SKM-1 (cell line): ENCODE measurements at regions not wholly inside any gene's neighbourhood (a gene's known extent, or its start where the extent isn't known, plus 50 kb on each side); places are given as distances from the start of the nearest gene placed in this dataset.
"Not testable (repeated sequence)": the region's sequence is repeated elsewhere in the genome, so short reads cannot be mapped to it uniquely, and the experiment has no call there.

ENCODE experiments used
- DNase-seq: peaks from one replicate; lab custom pipeline; 2025; ENCODE audit not compliant: unreplicated experiment; lab: John Stamatoyannopoulos, UW

DNA sequence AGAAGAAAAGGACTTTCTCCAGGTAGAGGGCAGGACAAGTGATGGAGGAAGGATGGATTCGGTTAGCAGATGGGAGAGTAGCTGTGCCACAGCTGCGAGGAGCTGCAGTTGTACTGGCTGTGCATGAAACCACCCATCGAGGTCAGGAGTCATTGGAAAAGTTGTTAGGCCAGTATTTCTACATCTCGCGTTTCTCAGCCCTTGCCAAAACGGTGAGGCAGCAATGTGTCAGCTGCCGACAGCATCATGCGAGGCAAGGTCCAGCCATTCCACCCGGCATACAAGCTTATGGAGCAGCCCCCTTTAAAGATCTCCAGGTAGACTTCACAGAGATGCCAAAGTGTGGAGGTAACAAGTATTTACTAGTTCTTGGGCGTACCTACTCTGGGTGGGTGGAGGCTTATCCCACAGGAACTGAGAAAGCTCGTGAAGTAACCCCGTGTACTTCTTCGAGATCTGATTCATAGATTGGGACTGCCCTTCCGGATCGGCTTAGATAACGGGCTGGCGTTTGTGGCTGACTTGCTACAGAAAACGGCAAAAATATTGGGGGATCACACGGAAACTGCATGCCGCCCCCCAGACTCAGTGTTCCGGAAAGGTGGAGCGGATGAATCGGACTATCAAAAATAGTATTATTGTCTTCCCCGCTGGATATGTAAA, 105.0 kb upstream of the HMX1 start:
- DNase-seq = not testable (repeated sequence)

DNA sequence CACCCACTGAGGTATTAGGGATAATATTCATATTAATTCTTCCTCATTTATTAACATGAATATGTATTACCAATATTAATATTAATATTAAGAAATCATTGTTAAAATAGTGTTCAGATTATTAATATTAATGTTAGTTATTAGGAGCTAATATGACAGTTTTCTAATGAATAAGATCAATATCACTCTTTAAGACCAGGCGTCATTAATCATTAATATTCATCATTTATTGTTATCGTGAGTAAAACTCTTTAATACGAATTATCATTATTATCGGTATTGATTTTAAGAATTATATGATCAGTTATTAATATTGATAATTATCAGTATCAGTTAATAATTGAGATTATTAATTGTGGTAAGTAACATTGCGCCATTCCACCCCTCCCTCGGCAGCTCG, 101.0 kb upstream of the HMX1 start:
- not testable (repeated sequence) for DNase-seq

DNA sequence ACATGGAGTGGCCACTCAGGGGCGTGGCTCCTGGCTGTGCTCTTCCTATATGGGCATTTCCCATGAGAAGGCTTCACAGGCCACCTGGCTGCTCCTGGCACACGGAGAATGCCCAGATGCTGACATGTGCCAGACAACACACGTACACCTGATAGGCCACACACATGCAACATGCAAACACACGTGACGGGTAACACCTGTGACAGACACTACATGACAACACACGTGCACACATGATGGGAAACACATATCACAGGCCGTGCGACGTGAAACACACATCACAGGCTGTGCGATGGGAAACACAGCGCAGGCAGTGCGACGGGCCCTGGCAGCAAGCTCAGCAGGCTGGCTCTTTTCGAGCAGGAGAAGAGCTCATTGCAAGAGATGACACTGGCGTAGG, 94.3 kb upstream of the HMX1 start:
- not testable (repeated sequence) for DNase-seq

DNA sequence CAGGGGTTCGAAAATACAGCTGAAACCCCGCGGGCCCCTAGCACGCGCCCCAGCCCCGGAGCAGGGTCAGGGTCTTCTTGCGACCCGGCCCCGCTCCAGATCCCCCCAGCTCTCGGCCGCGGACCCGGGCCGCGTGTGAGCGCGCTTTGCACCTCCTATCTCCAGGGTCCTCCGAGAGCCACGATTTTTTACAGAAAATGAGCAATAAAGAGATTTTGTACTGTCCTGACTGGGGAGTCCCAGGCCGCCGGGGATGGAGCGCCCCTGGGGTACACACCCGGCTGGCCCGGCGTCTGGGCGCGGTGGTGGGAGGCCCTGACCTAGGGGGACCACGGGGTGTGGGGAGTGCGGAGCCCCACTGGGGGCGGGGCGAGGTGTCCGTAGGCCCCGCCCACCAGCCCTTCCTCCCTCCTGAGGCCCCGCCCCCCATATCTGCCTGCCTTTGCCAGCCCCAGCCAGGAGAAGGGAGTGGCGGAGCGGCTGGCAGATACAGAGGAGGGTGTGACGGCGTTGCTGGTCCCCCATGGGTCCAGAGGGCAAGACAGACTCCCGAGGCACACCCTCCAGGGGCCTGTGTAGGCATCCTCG, 92.7 kb upstream of the HMX1 start:
- not testable (repeated sequence) for DNase-seq

DNA sequence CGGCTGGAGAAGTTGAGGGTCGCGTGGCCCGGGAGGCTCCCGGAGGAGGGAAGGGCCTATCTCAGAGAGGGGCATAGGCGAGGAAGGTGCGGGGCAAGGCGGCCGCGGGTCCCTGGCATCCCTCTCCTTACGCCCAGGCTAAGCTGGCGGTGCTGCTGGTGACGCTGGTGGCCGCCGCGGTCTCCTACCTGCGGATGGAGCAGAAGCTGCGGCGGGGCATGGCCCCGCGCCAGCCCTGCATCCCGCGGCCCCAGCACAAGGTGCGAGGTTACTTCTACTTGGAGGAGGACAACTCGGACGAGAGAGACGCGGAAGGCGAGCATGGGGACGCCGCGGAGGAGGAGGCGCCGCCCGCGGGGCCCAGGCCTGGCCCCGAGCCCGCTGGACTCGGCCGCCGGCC, 91.9 kb upstream of the HMX1 start:
- DNase-seq = not testable (repeated sequence)

DNA sequence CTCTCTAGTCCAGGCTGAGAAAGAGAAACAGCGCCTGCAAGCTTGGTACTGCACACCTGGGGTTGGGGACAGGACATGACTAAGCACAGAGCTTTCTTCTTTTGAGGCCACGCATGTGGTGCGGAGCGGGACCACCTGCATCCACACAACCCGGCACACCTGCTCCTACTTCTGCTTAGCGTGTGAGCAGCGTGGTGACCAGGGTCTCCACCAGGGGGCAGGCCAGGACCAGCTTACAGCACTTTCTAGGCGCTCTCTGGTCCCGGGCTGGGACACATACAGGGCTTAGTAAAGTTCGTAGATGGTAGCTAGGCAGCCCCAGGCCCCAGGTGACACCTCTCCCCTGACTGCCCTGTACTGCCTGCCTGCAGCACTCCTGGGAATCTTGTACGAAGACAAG, 89.7 kb upstream of the HMX1 start:
- peak; percentile 21 for DNase-seq

DNA sequence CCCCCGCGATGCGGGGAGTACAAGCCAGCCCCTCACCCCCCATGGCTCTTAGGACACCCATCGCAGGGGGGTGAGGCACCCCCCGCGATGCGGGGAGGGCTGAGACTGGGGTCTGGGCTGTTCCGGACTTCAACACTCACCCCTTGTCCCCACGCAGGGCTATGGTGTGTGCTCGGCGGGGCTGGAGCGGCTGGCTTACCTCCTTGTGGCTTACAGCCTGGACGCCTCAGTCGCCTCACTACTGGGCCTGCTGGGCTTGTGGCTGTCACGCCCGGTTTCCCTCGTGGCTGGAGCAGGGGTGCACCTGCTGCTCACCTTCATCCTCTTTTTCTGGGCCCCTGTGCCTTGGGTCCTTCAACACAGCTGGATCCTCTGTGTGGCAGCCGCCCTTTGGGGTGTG, 87.8 kb upstream of the HMX1 start:
- DNase-seq = not testable (repeated sequence)

DNA sequence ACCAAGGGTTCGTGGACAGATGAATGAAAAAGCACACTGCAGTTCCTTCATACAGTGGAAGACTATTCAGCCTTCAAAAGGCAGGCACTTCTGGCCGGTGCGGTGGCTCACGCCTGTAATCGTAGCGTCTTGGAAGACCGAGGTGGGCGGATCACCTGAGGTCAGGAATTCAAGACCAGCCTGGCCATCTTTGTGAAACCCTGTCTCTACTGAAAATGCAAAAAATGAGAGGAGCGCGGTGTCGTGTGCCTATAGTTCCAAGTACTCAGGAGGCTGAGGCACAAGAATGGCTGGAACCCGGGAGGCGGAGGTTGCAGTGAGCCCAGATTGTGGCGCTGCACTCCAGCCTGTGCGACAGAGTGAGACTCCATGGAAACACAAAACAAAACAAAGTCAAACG, 82.4 kb upstream of the HMX1 start:
- not testable (repeated sequence) for DNase-seq

DNA sequence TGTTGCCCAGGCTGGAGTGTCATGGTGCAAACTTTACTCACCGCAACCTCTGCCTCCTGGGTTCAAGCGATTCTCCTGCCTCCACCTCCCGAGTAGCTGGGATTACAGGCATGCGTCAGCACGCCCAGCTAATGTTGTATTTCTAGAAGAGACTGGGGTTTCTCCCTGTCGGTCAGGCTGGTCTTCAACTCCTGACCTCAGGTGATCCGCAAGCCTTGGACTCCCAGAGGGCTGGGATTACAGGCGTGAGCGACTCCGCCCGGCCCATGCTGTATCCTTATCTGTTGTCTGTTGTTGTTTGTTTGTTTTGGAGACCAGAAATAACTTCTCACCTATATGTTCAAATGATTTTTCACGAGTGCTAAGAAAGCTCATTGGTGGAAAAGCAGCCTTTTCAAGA, 81.2 kb upstream of the HMX1 start:
- DNase-seq = not testable (repeated sequence)

DNA sequence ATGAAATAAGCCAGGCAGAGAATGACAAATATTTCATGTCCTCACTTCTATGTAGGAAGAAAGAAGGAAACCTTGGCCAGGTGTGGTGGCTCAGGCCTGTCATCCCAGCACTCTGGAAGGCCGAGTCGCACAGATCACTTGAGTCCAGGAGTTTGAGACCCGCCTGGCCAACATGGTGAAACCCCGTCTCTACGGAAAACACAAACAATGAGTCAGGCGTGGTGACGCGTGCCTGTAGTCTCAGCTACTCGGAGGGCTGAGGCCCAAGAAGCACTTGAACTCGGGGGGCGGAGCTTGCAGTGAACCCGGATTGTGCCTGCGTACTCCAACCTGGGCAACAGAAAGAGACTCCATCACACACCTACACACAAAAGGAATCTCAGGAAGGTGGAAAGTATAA, 80.5 kb upstream of the HMX1 start:
- DNase-seq = not testable (repeated sequence)

DNA sequence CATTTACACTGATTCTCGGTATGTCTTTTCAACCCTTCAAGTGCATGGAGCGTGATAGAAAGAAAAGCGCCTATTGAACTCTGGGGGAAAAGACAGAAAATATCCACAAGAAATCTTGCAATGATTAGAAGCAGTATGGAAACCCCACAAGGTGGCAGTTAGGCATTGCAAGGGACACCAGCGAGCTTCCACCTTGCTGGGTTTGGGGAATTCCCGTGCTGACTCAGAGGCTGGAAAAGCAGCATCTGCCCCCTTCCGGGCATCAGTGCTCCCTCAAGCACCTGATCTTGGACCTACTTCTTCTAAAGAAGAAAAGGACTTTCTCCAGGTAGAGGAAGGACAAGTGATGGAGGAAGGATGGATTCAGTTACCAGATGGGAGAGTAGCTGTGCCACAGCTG, 73.9 kb upstream of the HMX1 start:
- not testable (repeated sequence) for DNase-seq

DNA sequence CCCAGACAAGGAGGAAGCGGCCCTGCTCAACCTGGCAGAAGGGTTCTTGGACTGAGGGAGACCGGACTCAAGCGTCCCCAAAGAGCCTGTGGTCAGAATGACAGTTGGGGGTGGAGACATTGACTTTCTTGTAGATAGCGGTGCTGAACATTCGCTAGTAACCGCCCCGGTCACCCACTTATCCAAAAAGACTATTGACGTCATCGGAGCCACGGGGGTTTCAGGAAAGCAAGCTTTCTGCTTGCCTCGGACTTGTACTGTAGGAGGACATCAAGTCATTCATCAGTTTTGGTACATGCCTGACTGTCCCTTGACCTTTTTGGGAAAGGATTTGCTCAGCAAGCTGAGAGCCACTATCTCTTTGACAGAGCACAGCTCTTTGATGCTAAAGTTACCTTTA, 71.7 kb upstream of the HMX1 start:
- DNase-seq = not testable (repeated sequence)

DNA sequence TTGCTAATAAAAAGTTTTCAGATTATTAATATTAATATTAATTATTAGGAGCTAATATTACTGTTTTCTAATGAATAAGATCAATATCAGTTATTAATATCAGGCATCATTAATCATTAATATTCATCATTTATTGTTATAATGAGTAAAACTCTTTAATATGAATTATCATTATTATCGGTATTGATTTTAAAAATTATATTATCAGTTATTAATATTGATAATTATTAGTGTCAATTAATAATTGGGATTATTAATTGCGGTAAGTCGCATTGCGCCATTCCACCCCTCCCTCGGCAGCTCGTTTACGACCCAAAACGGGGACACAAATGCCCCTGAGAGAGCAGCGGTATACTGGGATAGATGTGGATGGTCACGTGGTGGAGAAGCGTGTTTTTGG, 70.4 kb upstream of the HMX1 start:
- not testable (repeated sequence) for DNase-seq

DNA sequence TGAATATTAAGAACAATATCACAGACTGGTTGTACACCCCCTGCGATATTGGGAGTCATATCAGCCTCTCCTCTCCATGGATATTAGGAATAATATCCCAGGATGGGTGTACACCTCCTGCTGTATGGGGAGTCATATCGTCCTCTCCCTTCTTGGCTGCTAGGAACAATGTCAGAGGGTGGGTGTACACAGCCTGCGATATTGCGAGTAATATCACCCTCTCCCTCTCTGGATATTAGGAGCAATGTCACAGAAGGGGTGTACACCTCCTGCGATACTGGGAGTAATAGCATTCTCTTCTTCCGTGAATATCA, 69.8 kb upstream of the HMX1 start:
- not testable (repeated sequence) for DNase-seq

DNA sequence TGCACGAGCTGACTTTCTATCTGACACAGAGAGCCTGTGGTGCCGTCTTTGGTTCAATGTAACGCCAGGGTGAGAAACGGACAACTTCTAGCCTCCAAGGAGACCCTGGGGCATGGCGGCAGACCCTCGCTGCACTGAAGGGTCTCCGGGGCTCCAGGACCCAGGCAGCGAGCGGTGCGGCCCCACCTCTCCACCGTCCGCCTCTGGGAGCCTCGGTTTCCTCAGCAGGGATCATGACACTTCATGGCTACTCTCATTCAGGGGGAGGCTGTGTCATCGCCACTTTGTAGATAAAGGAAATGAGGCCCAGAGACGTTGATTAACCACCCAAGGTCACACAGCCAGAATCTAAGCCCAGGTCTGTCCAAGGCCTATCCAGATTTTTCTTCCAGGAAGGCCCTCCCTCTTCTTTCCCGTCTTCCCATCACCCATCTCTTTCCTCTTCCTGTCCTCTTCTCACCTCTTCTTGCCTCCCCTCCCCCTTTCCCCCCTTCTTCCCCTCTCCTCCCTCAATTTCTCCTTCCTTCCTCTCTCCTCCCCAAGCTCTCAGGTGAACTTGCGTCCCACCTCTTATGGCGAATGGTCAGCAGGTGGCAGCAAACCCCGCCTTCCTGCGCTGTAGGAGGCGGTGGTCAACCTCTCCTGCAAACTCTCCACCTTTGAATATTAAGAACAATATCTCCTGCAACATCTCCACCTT, 69.3 kb upstream of the HMX1 start:
- no peak for DNase-seq

DNA sequence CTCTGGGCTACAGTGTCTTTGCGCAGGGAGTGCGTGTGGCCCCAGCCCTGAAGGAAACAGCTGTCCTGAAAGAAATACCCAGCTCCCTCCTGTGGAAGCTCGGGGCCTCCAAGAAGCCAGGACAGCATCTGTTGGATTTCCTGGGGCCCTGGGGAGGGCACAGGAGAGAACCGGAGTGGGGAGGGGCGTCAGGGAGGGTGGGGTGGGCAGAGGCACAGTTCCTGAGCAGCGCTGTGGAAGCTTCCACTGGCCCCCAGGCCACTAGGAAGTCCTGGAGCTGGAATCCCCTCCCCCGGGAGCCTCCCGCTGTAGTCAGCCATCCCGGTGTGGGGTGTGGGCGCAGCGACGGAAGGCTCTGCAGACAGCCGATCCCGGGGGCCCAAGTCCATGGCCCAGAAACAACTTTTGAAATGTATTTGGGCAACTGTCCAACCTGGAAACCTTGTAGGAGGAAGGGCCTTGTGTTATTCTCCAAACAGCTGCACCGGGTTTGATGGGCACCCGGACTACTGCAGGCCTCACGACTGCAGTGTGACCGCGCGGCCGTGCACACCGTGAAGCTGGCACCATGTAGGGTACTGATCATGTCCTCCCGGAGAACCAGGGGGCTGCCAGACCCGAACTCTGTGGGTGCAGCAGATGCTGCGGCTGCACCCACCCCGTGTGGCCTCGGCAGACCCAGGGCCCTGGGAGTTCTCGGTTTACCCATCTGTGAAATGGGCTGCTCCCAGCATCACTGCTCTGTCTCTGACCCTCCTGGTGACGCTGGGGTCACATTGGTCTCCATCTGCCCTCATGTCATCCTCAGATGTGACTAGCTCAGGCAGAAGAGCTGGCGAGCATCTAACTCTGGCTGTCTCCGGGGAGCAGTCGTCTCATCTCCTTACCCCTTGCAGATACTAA, 68.5 kb upstream of the HMX1 start:
- no peak for DNase-seq

DNA sequence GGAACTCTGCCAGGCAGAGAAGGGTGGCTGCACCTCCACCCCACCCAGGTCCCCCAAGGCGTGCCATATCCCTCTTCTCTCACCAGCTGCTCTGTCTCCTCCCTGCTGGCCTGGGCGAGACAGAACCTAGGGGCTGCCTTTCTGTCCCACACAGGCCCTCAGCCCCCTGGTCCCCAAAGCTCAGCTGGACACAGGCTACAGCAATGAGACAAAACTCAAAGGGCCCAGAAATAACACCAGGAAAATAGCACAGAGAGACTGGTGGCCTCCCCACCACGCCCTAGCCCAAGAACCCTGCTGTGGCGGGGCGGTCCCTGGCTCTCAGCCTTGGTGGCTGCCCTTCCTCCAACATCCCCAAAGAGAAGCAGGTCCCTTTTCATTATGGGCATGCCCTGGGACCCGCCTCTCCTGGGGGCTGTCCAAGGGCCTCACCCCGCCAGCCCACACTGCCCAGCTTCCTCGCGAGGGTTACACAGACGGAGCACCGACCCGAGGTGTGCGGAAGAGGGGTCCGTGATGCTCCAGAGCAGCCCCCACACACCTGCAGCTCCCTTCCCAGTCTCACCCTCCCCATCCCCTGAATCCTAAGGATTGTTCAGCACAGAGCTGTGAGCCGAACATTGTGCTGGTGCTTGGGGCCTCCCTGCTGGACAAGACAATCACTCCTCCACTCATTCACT, 67.7 kb upstream of the HMX1 start:
- DNase-seq = no peak

DNA sequence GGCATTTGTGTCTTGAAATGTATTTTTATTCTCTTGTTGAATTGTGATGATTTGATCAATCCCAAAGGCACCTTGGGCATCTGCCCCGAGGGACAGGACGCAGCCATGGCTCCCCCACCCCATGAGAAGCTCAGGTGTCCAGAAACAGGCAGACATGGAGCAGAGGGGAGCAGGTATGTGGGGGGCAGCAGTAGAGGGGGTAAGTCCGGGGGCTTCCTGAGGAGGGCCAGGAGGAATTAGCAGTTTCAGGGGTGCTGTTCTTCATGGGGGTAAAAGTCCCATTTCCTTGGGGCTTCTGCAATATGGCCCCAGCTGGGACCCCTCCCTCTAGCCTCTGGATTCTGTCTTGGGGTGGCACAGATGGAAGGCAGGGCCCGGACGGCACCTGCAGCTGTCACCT, 67.0 kb upstream of the HMX1 start:
- DNase-seq = no peak

DNA sequence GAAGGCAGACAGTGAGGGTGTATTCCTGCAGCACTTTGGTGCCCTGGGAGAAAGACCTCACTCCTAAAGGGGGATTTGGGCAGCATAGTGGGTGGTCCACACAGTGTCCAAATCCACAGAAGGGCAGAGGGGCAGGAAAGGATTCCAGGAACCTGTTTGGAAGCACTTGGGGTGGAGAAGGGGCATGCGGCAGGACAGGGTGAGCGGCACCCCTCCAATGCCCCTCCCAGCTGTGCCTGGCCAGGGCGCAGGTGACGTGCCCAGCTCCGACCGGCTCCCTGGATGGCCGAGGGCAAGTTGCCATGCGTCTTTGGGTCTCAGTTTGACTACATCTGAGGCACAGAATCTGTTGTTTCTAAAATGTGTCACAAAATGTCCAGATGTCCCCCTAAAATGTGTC, 66.5 kb upstream of the HMX1 start:
- DNase-seq = no peak

DNA sequence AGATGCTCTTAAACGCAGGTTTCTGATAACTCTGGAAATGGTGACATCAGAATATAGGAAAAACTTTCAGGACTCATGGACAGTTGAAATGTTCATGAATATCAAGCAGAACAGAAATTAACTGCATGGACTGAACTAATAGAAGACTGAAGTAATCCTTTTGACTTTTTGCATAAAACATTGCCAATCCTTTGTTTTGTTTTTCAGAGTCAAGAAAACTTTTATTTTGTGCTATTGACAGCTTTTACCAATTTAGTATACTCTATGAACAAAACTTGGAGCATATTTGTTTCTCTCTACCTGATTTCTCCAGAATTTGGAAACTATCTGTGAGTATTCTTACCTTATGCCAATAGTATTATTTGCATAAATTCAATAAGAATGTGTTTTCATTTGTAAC, 61.2 kb upstream of the HMX1 start:
- DNase-seq = no peak

DNA sequence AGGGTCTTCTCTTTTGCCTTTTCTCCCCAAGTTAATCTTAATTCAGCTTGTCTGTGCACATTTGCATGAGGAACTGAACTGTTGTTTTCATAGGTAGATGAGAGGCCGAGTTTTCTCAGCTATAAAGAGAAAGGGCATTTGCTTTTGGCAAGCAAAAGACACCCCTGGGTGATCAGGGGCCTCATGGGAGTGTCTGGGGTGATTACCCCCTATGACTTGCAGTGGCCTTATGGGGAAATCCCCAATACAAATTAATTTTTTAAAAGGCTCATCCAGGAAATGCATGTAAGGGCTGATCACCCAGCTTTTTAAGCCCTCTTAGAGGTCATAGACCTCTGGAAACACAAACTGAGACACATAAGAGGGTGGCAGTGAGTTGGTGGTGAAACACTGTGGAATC, 56.4 kb upstream of the HMX1 start:
- DNase-seq = no peak
